Loucy (cell line): ENCODE measurements at regions not wholly inside any gene's neighbourhood (a gene's known extent, or its start where the extent isn't known, plus 50 kb on each side); places are given as distances from the start of the nearest gene placed in this dataset.

Source experiments
- CTCF ChIP-seq: fragments of 200-600 bp; sonication (generic); conservative IDR thresholded peaks from 2 replicates; pipeline ENCODE4 v1.5.1; 2014; ENCODE audit warnings: mild to moderate bottlenecking, antibody characterized with exemption, low read length
- EZH2phosphoT487 ChIP-seq: fragments of 200-600 bp; IDR thresholded peaks from 2 replicates; pipeline ENCODE4 v1.6.1; 2018; ENCODE audit warnings: antibody characterized with exemption, mild to moderate bottlenecking, moderate library complexity, borderline replicate concordance

DNA sequence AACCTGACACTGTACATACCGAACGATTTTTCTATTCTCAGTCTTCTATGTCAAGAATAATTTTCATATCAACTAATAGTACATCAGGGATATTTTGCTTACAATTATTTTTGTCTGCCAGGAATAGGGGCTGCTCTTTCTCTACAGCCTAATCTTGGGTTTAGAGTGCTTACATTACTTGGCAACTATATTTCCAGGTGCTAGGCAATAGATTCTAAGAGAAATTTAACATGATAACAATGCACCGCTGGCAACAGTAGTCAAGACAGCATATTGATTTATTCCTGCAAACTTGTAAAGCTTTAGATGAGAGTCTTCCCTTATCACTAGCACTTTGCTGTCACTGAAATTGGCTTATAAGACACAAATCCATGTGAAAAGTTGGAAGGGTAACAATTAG, 935.9 kb downstream of the CDH11 start:
- TF ChIP-seq CTCF (no peak), EZH2phosphoT487 (no peak)
